ENCODE measurements at regions not wholly inside any gene's neighbourhood (a gene's known extent, or its start where the extent isn't known, plus 50 kb on each side); places are given as distances from the start of the nearest gene placed in this dataset.

DNA sequence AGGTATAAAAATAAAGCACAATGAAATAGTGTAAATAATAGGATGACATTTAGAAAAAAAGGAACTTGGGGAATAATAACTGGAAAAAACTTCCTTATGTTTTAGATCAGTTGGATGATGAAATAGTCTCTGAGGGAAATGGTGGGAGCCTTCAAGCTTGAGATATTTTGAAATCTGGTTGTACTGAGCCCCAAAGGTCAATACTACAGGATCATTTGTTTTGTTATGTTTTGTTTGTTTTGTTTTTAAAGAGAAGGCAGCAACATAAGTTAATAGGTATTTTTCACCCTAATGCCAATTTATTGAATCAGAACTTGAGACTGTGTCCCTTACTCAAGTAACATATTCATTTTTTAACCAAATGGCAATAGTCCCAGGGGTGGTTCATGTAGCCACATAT is 393.1 kb downstream of the ETS1 start:
- Mint-ChIP-seq H3K9me3 (no peaks in the 10 kb centered on the region), H3K4me1 (ENCODE audit: low read depth) (peaks cover 49% of the 10 kb centered on the region), H3K4me3 (no peak overlapping the region), H3K36me3 (ENCODE audit: low read depth) (no peaks in the 10 kb centered on the region), H3K27ac (no peak overlapping the region), H3K27me3 (ENCODE audit: low read depth) (no peaks in the 10 kb centered on the region)
- intact Hi-C loops (cut with micrococcal nuclease): loop anchor here (2.0 to 5.0 kb wide), 4 partner anchors 277 to 1088 kb away; no protein-coding TSS in a partner anchor
- CTCF ChIA-PET: interaction anchor here (1.3 to 3.3 kb wide), 3 partner anchors 37 to 564 kb away, joined by 4 to 16 read pairs (median 5); no protein-coding TSS in a partner anchor
- DNase-seq: no peak

DNA sequence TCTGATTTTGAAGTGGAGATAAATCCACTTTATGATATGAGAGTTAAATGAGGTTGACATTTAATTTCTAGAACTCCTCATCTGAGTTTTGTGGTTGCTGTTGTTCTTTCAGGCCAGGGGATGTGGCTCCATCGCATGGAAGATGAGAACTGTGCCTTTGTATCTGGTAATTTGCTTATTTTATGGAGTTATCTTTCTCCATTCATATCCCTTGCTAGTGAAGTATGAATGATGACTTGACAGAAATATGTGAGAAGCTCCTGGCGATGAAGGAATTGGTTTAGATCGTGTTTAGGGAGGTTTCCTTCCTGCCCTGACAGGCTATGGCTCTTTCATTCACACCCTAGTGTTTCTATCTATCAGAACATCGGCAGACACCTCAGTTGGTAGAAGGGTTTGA is 393.7 kb downstream of the ETS1 start:
- DNase-seq: peak; percentile 32
- H3K4me3 Mint-ChIP-seq: peak overlapping the region; percentile 29
- CTCF ChIA-PET: interaction anchor here (1.3 to 3.3 kb wide), 3 partner anchors 36 to 564 kb away, joined by 4 to 16 read pairs (median 5); no protein-coding TSS in a partner anchor

DNA sequence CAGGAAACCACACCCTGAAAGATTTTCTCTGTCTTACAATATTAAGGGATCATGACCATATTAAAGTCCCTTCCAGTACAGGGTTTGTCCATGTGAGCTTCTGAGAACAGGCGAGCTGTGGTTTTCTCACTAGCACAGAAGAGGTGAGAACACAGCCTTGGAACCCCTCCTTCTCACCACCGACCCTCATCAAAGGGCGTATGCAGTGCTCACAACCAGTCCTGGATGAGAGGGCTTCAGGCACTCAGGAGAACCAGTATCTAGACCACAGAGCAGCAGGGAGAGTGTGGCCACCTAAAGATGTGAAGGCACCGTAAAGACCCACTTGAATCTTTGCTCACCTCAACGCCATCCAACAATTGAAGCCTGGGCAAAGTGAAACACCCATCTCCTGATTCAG is 397.0 kb downstream of the ETS1 start:
- peak; percentile 31 for DNase-seq
- intact Hi-C loops (cut with micrococcal nuclease): loop anchor here (5.0 kb wide), 2 partner anchors 567 to 1092 kb away; no protein-coding TSS in a partner anchor
- H3K4me1 Mint-ChIP-seq (ENCODE audit: low read depth): peaks cover 39% of the 10 kb centered on the region
- CTCF ChIA-PET: interaction anchor here (0.6 to 2.6 kb wide), 9 partner anchors 8 to 567 kb away, joined by 3 to 11 read pairs (median 6); no protein-coding TSS in a partner anchor
- H3K27me3 Mint-ChIP-seq (ENCODE audit: low read depth): no peaks in the 10 kb centered on the region
- no peak overlapping the region for H3K27ac Mint-ChIP-seq
- H3K4me3 Mint-ChIP-seq: peak overlapping the region; percentile 13
- H3K9me3 Mint-ChIP-seq: peaks cover 12% of the 10 kb centered on the region
- no peaks in the 10 kb centered on the region for H3K36me3 Mint-ChIP-seq (ENCODE audit: low read depth)

More for the DNA sequence above, 393.7 kb downstream of the ETS1 start:
- H3K9me3 Mint-ChIP-seq: no peaks in the 10 kb centered on the region
- intact Hi-C loops (cut with micrococcal nuclease): loop anchor here (2.0 to 5.0 kb wide), 4 partner anchors 277 to 1089 kb away; no protein-coding TSS in a partner anchor
- no peaks in the 10 kb centered on the region for H3K27me3 Mint-ChIP-seq (ENCODE audit: low read depth)
- peaks cover 49% of the 10 kb centered on the region for H3K4me1 Mint-ChIP-seq (ENCODE audit: low read depth)
- H3K36me3 Mint-ChIP-seq (ENCODE audit: low read depth): no peaks in the 10 kb centered on the region
- peak overlapping the region; percentile 2 for H3K27ac Mint-ChIP-seq

DNA sequence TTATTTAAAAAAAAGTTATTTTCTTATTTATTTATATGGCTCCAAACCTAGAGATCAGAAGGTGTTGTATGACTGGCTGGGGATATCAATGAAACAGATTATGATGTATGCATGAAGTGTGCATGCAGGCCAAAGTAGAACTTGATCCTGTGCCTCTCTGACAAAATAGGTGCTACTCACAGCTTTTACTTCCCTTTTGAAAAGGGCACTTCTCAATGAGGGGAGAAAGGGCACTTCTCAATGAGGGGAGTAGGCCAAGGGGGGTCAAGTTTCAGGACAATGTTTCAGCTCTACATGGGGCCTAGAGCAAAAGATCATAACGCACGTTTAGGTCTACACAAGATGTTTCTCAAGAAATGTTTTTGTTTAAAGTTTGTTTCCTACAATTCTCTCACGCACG is 397.5 kb downstream of the ETS1 start:
- CTCF ChIA-PET: interaction anchor here (0.6 to 2.6 kb wide), 11 partner anchors 11 to 567 kb away, joined by 3 to 11 read pairs (median 4); no protein-coding TSS in a partner anchor
- Mint-ChIP-seq H3K4me3 (peak overlapping the region; percentile 32), H3K9me3 (peaks cover 17% of the 10 kb centered on the region), H3K36me3 (ENCODE audit: low read depth) (peaks cover 3% of the 10 kb centered on the region), H3K27ac (no peak overlapping the region), H3K27me3 (ENCODE audit: low read depth) (no peaks in the 10 kb centered on the region), H3K4me1 (ENCODE audit: low read depth) (peaks cover 34% of the 10 kb centered on the region)
- intact Hi-C loops (cut with micrococcal nuclease): loop anchor here (5.0 kb wide), 2 partner anchors 567 to 1092 kb away; no protein-coding TSS in a partner anchor
- DNase-seq: no peak

DNA sequence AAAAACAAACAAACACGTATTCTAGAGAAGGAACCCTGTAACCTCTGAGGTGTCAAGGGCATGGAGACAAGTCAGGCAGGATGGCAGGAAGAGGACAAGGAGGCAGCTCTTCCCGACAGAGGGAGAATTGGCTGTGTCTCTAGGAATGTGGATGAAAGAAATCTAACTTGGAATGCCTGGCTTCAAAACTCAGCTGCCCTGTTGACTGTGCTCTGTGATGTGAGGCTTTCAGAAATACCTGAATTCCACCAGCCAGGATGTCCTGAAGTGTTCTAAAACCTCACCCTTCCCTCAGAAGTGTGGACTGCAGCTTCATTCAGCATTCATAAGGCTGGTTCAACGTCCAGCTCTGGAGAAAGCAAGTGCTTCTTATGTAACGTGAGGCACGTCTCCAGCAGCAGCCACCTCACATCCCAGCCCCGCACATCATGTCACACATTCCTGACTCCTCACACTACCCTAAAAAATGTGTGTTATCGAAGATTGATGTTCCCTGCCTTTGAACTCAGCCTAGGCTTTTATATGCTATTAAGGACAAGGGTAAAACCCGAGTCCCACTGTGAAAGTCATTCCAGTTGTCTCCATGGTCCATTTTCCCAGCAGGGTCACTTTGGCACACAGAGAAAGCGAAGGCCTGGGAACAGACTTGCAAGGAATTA is 398.9 kb downstream of the ETS1 start:
- peaks cover 19% of the 10 kb centered on the region for H3K9me3 Mint-ChIP-seq
- no peak overlapping the region for H3K27ac Mint-ChIP-seq
- H3K36me3 Mint-ChIP-seq (ENCODE audit: low read depth): peaks cover 3% of the 10 kb centered on the region
- intact Hi-C loops (cut with micrococcal nuclease): no loop called here
- CTCF ChIA-PET: interaction anchor here (0.6 to 1.4 kb wide), 5 partner anchors 14 to 280 kb away, joined by 3 read pairs; no protein-coding TSS in a partner anchor
- H3K27me3 Mint-ChIP-seq (ENCODE audit: low read depth): no peaks in the 10 kb centered on the region
- peaks cover 21% of the 10 kb centered on the region for H3K4me1 Mint-ChIP-seq (ENCODE audit: low read depth)
- H3K4me3 Mint-ChIP-seq: no peak overlapping the region
- no peak for DNase-seq

DNA sequence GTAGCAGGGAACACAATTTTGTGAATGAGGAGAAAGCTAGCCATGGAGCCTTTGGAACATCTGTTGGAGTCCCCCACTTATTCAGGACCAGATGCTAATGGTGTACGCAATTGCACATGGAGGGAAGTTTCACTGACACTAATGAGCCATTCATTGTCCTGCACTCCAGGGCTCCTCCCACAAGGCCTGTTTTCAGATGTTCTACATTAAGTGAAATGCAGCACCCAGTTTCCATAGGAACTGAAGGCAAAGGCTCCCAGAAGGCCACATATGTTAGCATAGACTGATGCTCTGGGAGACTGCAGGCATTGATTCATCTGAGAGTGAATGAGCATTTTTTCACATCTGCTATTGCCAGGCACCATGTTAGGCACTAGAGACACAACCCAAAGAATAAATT is 399.5 kb downstream of the ETS1 start:
- no peaks in the 10 kb centered on the region for H3K27me3 Mint-ChIP-seq (ENCODE audit: low read depth)
- DNase-seq: no peak
- intact Hi-C loops (cut with micrococcal nuclease): no loop called here
- CTCF ChIA-PET: interaction anchor here (0.6 to 1.4 kb wide), 4 partner anchors 14 to 281 kb away, joined by 3 read pairs; no protein-coding TSS in a partner anchor
- peaks cover 19% of the 10 kb centered on the region for H3K9me3 Mint-ChIP-seq
- H3K36me3 Mint-ChIP-seq (ENCODE audit: low read depth): peaks cover 3% of the 10 kb centered on the region
- no peak overlapping the region for H3K4me3 Mint-ChIP-seq
- H3K4me1 Mint-ChIP-seq (ENCODE audit: low read depth): peaks cover 19% of the 10 kb centered on the region
- no peak overlapping the region for H3K27ac Mint-ChIP-seq

DNA sequence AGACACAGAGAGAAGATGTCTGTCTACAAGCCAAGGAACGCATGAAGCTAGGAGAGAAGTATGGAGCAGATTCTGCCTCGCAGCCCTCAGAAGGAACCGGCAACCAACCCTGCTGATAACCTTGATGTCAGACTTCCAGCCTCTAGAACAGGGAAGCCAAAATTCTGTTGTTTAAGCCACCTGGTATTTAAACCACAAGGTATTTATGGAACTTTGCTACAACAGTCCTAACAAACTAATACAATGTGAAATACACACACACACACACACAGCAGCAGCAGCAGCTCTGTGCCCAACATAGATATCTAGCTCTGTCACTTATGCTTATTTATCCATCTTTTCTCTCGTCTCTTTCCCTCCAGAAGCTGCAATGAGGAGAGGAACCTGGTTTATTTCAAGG is 400.0 kb downstream of the ETS1 start:
- Mint-ChIP-seq H3K9me3 (peaks cover 19% of the 10 kb centered on the region), H3K4me1 (ENCODE audit: low read depth) (peaks cover 18% of the 10 kb centered on the region), H3K36me3 (ENCODE audit: low read depth) (peaks cover 3% of the 10 kb centered on the region), H3K4me3 (no peak overlapping the region), H3K27me3 (ENCODE audit: low read depth) (no peaks in the 10 kb centered on the region), H3K27ac (no peak overlapping the region)
- CTCF ChIA-PET: interaction anchor here (1.2 to 1.4 kb wide), 2 partner anchors 13 to 21 kb away, joined by 3 read pairs; no protein-coding TSS in a partner anchor
- intact Hi-C loops (cut with micrococcal nuclease): no loop called here
- DNase-seq: no peak

DNA sequence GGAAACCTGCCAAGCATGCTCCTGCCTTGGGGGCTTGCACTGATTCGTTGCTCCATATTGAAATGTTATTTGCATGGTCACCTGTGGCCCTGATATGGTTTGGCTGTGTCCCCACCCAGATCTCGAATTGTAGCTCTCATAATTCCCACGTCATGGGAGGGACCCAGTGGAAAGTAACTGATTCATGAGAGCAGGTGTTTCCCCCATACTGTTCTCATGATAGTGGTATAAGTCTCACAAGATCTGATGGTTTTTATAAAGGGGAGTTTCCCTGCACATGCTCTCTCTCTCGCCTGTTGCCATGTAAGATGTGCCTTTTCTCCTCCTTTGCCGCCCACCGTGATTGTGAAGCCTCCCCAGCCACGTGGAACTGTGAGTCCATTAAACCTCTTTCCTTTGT is 402.4 kb downstream of the ETS1 start:
- peaks cover 13% of the 10 kb centered on the region for H3K4me1 Mint-ChIP-seq (ENCODE audit: low read depth)
- no peak for DNase-seq
- CTCF ChIA-PET: no interaction called here
- H3K9me3 Mint-ChIP-seq: peaks cover 19% of the 10 kb centered on the region
- H3K27me3 Mint-ChIP-seq (ENCODE audit: low read depth): no peaks in the 10 kb centered on the region
- intact Hi-C loops (cut with micrococcal nuclease): no loop called here
- H3K27ac Mint-ChIP-seq: no peak overlapping the region
- H3K4me3 Mint-ChIP-seq: no peak overlapping the region
- H3K36me3 Mint-ChIP-seq (ENCODE audit: low read depth): peaks cover 3% of the 10 kb centered on the region

DNA sequence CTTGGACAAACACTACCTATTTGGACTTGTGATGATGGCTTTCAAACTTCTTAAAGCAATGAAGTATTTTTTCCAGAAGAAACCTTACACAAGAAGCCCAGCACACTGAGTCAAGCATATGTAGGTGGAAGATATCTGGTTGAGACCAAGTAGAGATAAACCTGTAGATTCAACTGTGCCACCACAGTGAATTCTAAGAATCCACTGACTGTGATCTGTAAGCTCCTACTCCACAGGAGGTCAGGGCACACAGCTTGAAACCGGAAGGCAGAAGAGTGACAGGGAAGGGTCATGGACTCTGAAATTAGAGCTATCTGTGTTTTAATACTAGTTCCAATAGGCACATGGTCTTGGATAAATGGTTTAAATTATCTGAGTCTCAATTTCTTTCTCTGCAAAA is 404.5 kb downstream of the ETS1 start:
- DNase-seq: no peak
- H3K36me3 Mint-ChIP-seq (ENCODE audit: low read depth): peaks cover 3% of the 10 kb centered on the region
- H3K4me1 Mint-ChIP-seq (ENCODE audit: low read depth): peaks cover 8% of the 10 kb centered on the region
- no peaks in the 10 kb centered on the region for H3K27me3 Mint-ChIP-seq (ENCODE audit: low read depth)
- CTCF ChIA-PET: interaction anchor here (1.0 to 1.5 kb wide), 3 partner anchors 9 to 678 kb away, joined by 3 to 8 read pairs (median 5); no protein-coding TSS in a partner anchor
- no peak overlapping the region for H3K4me3 Mint-ChIP-seq
- intact Hi-C loops (cut with micrococcal nuclease): no loop called here
- H3K9me3 Mint-ChIP-seq: peaks cover 19% of the 10 kb centered on the region
- H3K27ac Mint-ChIP-seq: no peak overlapping the region

DNA sequence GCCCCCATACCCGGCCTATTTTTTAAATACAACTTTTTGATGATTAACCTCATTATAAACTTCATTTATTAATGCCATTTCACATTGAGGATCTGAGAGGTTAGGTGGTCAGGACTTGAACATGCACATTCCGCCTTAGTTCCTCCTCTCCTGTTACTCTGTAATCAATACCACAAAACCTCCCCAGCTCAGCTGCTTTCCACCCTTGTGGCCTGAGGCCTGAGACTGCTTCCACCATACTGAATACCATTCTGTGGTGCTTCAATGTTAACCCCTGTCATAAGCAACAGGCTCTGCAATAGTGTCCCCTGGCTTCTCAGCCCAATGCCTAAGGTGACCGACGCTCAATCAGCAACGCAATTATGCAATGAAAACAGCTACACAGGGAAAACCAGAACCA is 405.4 kb downstream of the ETS1 start:
- Mint-ChIP-seq H3K9me3 (peaks cover 19% of the 10 kb centered on the region), H3K27me3 (ENCODE audit: low read depth) (no peaks in the 10 kb centered on the region), H3K4me1 (ENCODE audit: low read depth) (peaks cover 8% of the 10 kb centered on the region), H3K36me3 (ENCODE audit: low read depth) (peaks cover 3% of the 10 kb centered on the region), H3K4me3 (no peak overlapping the region), H3K27ac (no peak overlapping the region)
- CTCF ChIA-PET: interaction anchor here (1.3 to 2.9 kb wide), 4 partner anchors 9 to 679 kb away, joined by 3 to 15 read pairs (median 8); no protein-coding TSS in a partner anchor
- DNase-seq: no peak
- intact Hi-C loops (cut with micrococcal nuclease): no loop called here

DNA sequence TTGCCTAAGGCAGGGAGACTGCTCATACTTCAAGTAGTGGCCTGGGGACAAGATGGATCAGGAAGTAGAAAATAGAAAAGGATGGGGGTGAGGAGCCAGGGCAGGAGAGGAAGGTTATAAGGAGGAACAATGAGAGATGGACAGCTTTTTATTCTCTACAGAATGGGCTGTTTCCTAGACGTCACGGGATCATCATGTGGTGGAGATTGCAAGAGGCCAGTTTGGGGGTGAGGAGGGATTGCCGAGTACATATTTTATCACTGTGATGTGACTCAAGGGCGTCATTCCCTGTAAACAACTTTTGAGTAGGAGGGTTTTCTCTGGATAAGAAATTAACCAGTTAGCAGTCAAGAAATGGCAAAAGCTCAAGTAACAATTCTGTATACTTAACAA is 406.3 kb downstream of the ETS1 start:
- Mint-ChIP-seq H3K27me3 (ENCODE audit: low read depth) (no peaks in the 10 kb centered on the region), H3K4me3 (no peak overlapping the region), H3K36me3 (ENCODE audit: low read depth) (peaks cover 3% of the 10 kb centered on the region), H3K27ac (no peak overlapping the region), H3K9me3 (peaks cover 13% of the 10 kb centered on the region), H3K4me1 (ENCODE audit: low read depth) (peaks cover 8% of the 10 kb centered on the region)
- intact Hi-C loops (cut with micrococcal nuclease): no loop called here
- no peak for DNase-seq
- CTCF ChIA-PET: interaction anchor here (1.3 to 2.9 kb wide), 4 partner anchors 8 to 650 kb away, joined by 4 to 15 read pairs (median 6); no protein-coding TSS in a partner anchor

DNA sequence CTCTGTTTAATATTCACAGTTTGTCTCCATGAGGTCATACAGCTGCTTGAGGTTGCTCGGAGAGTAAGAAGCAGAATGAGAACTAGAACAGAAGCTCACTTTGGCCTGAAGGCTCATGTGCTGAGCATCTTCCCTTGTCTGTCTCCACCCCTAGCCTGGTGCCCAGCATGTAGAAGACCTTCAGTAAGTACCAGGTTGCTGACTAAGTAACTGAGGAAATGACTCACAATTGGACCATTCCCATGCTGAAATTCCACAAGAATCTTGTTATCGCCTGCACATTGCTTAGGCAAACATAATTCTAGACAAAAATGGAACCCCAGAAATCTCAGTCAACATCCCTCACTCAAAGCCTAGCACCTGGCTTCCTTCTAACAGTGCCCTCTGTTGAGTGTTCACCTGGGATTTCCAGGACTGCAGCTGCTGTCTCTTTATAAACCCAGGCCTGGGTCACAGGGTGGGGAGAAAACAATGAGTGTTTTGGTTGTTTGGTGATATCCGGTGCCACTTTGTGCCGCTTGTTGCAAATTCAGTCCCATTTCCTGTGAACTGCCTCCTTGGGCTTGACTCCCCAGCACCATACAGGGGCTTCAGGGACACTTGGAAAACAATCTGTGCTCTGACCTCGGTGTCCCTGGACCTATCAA is 406.8 kb downstream of the ETS1 start:
- H3K4me3 Mint-ChIP-seq: no peak overlapping the region
- H3K36me3 Mint-ChIP-seq (ENCODE audit: low read depth): peaks cover 3% of the 10 kb centered on the region
- no peak for DNase-seq
- intact Hi-C loops (cut with micrococcal nuclease): no loop called here
- no peaks in the 10 kb centered on the region for H3K27me3 Mint-ChIP-seq (ENCODE audit: low read depth)
- H3K27ac Mint-ChIP-seq: no peak overlapping the region
- CTCF ChIA-PET: interaction anchor here (1.3 to 2.9 kb wide), 4 partner anchors 8 to 650 kb away, joined by 4 to 15 read pairs (median 6); no protein-coding TSS in a partner anchor
- H3K9me3 Mint-ChIP-seq: peaks cover 9% of the 10 kb centered on the region
- peaks cover 8% of the 10 kb centered on the region for H3K4me1 Mint-ChIP-seq (ENCODE audit: low read depth)

Measured in activated naive CD4-positive, alpha-beta T cell treated with anti-CD3 and anti-CD28 coated beads for 36 hours (primary cell).